ENCODE measurements at regions not wholly inside any gene's neighbourhood (a gene's known extent, or its start where the extent isn't known, plus 50 kb on each side); places are given as distances from the start of the nearest gene placed in this dataset.

DNA sequence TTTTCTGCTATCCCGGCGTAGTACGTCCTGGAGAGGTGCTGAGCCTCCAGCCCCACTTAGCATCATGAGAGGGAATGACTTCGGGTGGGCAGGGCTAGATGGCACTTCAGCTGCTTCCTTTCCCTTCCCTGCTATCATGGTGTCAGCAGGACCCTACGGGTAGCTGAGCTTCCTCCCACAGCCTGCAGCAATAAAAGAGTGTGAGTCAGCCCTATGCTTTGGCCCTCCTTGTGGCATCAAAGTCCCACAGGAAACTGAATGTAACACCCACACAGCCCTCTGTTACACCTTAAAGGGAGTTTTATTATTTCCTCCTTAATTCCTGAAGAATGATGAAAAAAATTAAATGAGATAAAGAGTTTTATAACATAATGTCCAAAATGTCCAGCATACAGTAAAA lies 458.1 kb downstream of the RPS24 start:
- DNase-seq, result no peak

DNA sequence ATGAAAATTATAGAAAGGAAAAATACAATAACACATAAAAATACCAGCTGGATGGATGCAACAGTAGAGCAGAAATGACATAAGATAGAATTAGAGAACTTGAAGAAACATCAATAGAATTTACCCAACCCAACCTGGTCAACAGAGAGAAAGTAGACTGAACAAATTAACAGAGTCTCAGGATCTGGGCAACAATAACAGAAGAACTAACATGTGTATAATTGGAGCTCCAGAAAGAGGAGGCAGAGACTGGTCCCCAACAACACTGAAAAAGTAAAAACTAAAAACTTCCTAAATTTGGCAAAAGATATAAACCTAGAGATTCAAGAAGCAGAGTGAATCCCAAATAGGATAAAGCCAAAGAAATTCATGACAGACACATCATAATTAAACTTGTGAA lies 458.8 kb downstream of the RPS24 start:
- DNase-seq, result no peak

GRCh38 chr10:78494179-78494578 lies 460.5 kb downstream of the RPS24 start:
- DNase-seq, result no peak

GRCh38 chr10:78502210-78502936 lies 468.7 kb downstream of the RPS24 start:
- DNase-seq, result no peak

DNA sequence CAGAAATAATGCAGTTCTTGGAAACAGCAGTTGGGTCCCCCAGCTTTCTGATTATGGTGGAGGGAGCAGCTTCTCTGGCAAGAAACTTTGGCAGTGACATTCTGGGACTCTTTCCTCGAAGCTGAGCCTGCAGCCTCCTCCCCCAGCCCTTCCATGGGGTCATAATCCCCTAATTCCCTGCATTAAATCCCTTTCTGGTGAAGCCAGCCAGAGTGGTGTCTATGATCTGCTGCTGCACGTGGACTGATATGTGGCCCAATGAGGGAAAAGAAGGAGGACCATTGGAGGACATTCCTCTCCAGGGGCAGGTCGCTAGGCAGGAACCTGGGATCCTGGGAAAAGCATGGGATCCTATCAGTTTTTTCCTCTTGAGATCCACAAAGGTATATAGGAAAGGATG lies 470.5 kb downstream of the RPS24 start:
- DNase-seq, result no peak

GRCh38 chr10:78505657-78506056 lies 472.0 kb downstream of the RPS24 start:
- DNase-seq, result no peak

DNA sequence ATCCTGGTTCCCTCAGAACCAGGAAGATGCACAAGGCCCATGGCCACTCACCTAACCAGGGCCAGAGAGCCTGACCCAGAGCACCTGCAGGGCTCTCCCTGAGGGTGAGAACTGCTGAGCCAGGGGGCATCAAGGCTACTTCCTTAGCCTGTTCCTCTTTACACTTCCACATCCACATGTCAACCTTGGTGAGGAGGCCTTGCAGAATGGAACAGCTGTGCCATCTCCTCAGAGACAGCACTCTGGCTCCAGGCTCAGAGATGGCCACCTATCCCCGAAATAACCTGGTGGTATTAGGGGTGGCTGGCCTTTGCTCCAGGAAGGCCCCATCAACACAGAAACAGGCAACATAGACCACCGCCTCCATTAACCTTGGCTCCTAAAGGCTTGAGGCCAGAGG lies 473.0 kb downstream of the RPS24 start:
- DNase-seq, result no peak

GRCh38 chr10:78507510-78508160 lies 474.0 kb downstream of the RPS24 start:
- peak in 3 of 14 donors; percentile 41 to 57 (median 54) for DNase-seq

GRCh38 chr10:78508955-78509748 lies 475.5 kb downstream of the RPS24 start:
- peak in 2 of 14 donors; percentile 28 to 59 for DNase-seq

GRCh38 chr10:78510566-78511323 lies 477.1 kb downstream of the RPS24 start:
- peak in 2 of 14 donors; percentile 18 to 34 for DNase-seq

GRCh38 chr10:78511324-78512204 lies 477.9 kb downstream of the RPS24 start:
- no peak for DNase-seq

- DNase-seq, result no peak
These were observed 478.5 kb downstream of the RPS24 start for GRCh38 chr10:78512205-78512550.

GRCh38 chr10:78513330-78513729 lies 479.7 kb downstream of the RPS24 start:
- DNase-seq, result no peak

DNA sequence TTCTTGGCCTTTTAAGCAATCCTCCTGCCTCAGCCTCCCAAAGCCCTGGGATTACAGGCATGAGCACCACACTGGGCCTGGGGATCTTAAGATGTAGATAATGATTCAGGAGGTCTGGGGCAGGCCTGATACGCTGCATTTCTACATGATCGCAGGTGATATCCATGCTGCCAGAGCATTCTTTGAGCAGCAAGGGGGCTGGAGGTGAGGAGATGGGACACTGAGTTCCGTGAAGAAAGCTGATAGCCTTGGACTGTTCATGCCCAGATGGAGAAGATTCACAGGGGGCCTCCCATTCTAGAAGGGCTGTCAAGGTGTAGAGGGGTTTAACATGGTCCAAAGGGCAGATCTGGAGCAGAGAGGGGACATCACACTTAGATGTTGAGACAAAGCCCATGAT lies 480.3 kb downstream of the RPS24 start:
- DNase-seq, result no peak

DNA sequence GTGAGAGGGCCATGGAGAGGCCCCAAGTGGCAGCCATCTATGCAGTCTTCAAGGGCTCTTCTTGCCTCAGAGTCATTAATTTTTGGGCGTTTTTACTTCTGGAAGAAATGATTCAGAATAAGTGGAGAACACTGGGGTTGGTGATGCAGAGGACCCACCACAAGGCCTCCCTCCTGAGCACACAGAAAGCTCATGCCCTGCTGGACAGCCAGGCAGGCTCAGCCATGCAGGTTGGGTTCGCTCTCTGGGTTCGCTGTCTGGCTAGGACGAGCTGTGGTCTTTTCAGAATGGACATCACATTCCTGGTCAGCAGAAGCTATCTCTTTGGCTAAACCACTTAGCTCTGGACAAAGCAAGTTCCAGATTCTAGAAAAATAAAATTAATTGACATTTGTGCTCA lies 480.8 kb downstream of the RPS24 start:
- DNase-seq, result no peak

GRCh38 chr10:78515038-78515872 lies 481.6 kb downstream of the RPS24 start:
- DNase-seq, result peak in 4 of 14 donors; percentile 23 to 67 (median 51)

DNA sequence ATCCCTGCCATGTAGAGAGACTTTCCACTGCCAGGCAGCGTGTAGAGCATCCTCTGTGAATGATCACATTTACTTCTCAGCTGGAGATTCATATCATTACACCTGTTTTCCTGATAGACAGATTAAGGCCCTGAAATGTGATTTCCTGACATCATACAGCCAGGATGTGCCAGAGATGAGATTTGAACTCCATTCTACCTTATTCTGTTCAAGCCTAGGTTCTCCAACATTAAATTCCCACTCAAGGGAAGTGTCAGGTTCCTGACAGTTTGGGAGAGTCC lies 482.1 kb downstream of the RPS24 start:
- no peak for DNase-seq

- no peak for DNase-seq
These were observed 482.6 kb downstream of the RPS24 start for GRCh38 chr10:78516236-78516635.

DNA sequence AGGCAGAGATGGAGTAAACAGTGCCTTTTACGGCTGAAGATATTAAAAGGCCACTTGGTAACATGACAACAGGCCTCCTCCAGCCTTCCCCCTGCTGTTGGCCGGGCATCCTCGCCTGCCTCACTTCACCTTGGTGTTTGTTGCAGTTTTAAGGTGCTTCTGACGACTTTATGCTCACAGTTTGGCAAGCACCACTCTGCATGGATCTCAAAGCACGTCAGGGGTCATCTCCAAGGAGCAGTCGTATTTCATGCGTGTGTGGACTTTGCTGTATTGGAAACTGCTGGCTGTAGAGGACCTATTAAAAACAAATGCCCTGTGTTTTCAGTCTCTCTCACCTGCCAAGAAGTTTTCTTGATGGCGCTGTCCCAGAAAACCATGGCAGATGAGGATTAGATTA lies 483.1 kb downstream of the RPS24 start:
- no peak for DNase-seq

DNA sequence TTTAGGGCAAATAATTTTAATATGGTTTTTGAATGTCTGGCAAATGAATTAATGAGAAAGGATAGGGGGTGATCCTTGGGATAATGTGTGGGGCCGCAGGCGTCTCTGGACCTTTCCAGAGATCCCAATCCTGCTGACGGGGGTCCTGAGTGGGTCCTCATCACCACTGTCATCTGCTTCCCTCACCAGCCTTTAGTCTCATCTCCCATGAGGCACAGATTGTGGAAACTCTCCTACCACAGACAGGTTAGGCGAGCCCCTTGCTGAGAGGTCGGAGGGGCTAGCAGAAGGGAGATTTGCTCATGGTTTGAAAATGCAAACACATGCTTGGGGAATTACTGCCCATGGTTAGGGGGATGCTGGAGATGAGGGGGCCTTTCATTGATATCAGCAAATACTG lies 484.6 kb downstream of the RPS24 start:
- no peak for DNase-seq
